ENCODE measurements at regions not wholly inside any gene's neighbourhood (a gene's known extent, or its start where the extent isn't known, plus 50 kb on each side); places are given as distances from the start of the nearest gene placed in this dataset.

DNA sequence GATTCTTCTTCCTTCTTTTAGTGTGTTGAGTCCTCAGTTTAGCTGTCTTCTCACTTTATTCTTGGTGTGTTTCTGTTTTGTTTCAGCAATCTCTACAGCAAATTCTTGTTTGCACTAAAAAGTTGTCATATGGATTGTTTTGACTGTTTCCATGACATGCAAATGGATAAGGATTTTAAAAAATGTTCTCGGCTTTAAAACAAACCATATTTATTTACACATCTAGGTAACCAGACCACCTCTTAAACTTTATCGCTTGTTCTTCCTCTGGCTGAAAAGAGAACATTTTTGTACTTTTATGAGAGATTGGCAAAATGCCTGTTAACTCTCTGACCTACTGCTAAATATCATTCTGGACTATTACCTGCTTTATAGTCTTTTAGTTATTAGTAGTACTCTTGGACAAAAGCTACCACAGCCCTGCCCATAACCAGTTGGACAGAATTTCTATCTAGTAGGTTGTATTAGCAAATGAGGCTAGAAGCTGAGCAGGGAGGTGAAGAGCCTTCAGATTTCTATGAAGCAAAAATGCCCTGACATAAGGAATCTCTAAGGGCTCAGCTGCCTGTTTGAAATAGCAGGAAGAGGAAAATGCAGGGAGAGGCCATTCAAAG, 268.3 kb downstream of the CD109 start:
- Histone ChIP-seq H3K27ac (no peak overlapping the region), H3K4me3 (no peak overlapping the region), H3K4me1 (no peaks in the 10 kb centered on the region), H3K36me3 (no peaks in the 10 kb centered on the region), H3K9me3 (no peaks in the 10 kb centered on the region), H3K27me3 (no peaks in the 10 kb centered on the region)
- TF ChIP-seq POLR2A (IDR thresholded peaks at IDR 0.05) (no peak), POLR2AphosphoS5 (IDR thresholded peaks at IDR 0.05; ENCODE audit: insufficient read depth in 1 of 2, low read depth in 1 of 2) (no peak)
- TF ChIP-seq, protein P1, sequence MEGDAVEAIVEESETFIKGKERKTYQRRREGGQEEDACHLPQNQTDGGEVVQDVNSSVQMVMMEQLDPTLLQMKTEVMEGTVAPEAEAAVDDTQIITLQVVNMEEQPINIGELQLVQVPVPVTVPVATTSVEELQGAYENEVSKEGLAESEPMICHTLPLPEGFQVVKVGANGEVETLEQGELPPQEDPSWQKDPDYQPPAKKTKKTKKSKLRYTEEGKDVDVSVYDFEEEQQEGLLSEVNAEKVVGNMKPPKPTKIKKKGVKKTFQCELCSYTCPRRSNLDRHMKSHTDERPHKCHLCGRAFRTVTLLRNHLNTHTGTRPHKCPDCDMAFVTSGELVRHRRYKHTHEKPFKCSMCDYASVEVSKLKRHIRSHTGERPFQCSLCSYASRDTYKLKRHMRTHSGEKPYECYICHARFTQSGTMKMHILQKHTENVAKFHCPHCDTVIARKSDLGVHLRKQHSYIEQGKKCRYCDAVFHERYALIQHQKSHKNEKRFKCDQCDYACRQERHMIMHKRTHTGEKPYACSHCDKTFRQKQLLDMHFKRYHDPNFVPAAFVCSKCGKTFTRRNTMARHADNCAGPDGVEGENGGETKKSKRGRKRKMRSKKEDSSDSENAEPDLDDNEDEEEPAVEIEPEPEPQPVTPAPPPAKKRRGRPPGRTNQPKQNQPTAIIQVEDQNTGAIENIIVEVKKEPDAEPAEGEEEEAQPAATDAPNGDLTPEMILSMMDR (IDR thresholded peaks at IDR 0.05), result no peak
- intact Hi-C loops (cut with DNase I), result no loop called here
- no peak for DNase-seq (ENCODE audit: extremely low spot score in 2 of 2)

DNA sequence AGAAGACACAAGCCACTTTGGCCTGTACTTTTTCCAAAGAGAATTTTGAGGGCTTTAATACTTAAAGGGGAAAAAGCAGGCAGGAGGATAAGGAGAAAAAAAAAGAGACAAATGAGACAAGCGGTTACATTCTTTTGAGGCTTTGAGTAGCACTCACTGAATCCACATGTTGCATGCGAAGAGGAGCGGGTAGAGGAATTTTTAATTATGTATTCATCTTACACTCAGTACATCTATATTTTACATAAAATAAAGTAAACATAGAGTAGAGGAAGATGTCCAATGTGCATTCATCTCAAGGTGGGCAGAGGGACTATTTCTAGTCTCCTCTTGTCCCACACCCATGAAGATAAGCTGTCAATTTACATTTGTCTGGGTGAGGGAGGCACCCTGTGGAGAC, 266.9 kb downstream of the CD109 start:
- no peak overlapping the region for H3K4me3 ChIP-seq
- intact Hi-C loops (cut with DNase I), result no loop called here
- TF ChIP-seq POLR2A (IDR thresholded peaks at IDR 0.05), result no peak
- no peak for TF ChIP-seq POLR2AphosphoS5 (IDR thresholded peaks at IDR 0.05; ENCODE audit: insufficient read depth in 1 of 2, low read depth in 1 of 2)
- TF ChIP-seq, protein P1 (IDR thresholded peaks at IDR 0.05), result no peak
- H3K36me3 ChIP-seq, result no peaks in the 10 kb centered on the region
- no peak for DNase-seq (ENCODE audit: extremely low spot score in 2 of 2)
- H3K4me1 ChIP-seq, result no peaks in the 10 kb centered on the region
- H3K27ac ChIP-seq, result no peak overlapping the region
- no peaks in the 10 kb centered on the region for H3K9me3 ChIP-seq
- no peaks in the 10 kb centered on the region for H3K27me3 ChIP-seq

DNA sequence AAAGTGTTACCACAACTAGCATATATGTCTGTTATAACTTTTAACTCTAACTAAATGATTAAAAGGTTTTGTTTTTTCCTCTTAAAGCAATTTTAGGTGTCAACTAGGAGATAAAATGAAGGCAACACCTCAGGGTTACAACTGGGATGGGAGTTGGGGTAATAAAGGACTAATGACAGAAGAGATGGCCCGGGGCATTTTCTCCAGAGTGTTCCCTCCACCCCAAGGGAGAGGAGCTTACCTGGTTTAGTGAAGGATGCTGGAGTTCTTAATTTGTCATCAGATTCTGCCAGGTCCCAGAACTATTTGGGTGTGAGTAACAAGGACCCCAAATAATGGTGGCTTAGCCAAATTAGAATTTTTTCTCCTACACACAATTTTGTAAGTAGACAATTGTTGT, 260.3 kb downstream of the CD109 start:
- intact Hi-C loops (cut with DNase I), result no loop called here
- H3K9me3 ChIP-seq, result no peaks in the 10 kb centered on the region
- no peaks in the 10 kb centered on the region for H3K27me3 ChIP-seq
- no peaks in the 10 kb centered on the region for H3K36me3 ChIP-seq
- no peaks in the 10 kb centered on the region for H3K4me1 ChIP-seq
- H3K4me3 ChIP-seq, result no peak overlapping the region
- no peak overlapping the region for H3K27ac ChIP-seq
- DNase-seq (ENCODE audit: extremely low spot score in 2 of 2), result no peak
- no peak for TF ChIP-seq POLR2AphosphoS5 (IDR thresholded peaks at IDR 0.05; ENCODE audit: insufficient read depth in 1 of 2, low read depth in 1 of 2)
- TF ChIP-seq, protein P1 (IDR thresholded peaks at IDR 0.05), result no peak
- TF ChIP-seq POLR2A (IDR thresholded peaks at IDR 0.05), result no peak

DNA sequence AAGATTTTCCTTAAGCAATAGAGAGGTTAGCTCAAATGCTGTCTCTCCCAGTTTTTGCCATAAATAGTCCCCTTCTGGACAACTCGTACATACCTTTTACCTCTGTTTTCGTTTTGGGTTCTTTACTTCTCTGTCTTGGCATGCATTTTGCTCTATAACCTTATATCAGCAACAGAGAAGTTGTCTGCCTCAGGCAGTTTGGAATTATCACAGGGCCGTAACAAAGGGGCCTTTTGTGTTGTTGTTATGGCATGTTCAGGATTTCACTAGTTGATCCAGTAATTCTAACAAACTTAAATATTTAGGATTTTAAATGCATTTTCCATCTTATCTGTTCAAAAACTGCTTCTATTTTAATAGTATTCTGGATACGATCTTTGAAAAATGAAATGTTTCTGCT, 259.8 kb downstream of the CD109 start:
- Histone ChIP-seq H3K9me3 (no peaks in the 10 kb centered on the region), H3K36me3 (no peaks in the 10 kb centered on the region), H3K27ac (no peak overlapping the region), H3K27me3 (no peaks in the 10 kb centered on the region), H3K4me1 (no peaks in the 10 kb centered on the region), H3K4me3 (no peak overlapping the region)
- no peak for DNase-seq (ENCODE audit: extremely low spot score in 2 of 2)
- intact Hi-C loops (cut with DNase I), result no loop called here
- TF ChIP-seq POLR2AphosphoS5 (IDR thresholded peaks at IDR 0.05; ENCODE audit: insufficient read depth in 1 of 2, low read depth in 1 of 2), result no peak
- TF ChIP-seq POLR2A (IDR thresholded peaks at IDR 0.05), result no peak

DNA sequence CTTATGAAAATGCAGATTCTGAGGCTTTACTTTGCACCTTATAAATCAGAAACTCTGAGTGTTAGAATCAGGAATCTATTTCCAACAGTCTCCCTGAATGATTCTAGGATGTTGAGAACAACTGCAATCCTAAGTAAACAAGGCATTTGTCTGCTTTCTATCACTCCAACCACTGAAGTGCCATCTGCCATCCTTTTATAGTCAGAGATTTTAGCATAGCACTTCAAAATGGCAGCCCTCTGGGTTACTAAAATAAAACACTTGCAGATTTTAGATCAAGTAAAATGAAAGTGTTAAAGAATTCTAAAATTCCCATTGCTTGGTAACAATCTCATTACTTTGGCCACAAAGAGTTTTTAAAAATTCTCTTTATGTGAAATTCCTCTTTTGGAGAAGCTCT, 258.9 kb downstream of the CD109 start:
- intact Hi-C loops (cut with DNase I), result no loop called here
- Histone ChIP-seq H3K36me3 (no peaks in the 10 kb centered on the region), H3K9me3 (no peaks in the 10 kb centered on the region), H3K4me3 (no peak overlapping the region), H3K4me1 (no peaks in the 10 kb centered on the region), H3K27ac (no peak overlapping the region), H3K27me3 (no peaks in the 10 kb centered on the region)
- no peak for DNase-seq (ENCODE audit: extremely low spot score in 2 of 2)
- TF ChIP-seq, protein P1 (IDR thresholded peaks at IDR 0.05), result no peak
- no peak for TF ChIP-seq POLR2A (IDR thresholded peaks at IDR 0.05)
- TF ChIP-seq POLR2AphosphoS5 (IDR thresholded peaks at IDR 0.05; ENCODE audit: insufficient read depth in 1 of 2, low read depth in 1 of 2), result no peak

Measured in vagina (tissue), 2 donors.